ENCODE measurements at regions not wholly inside any gene's neighbourhood (a gene's known extent, or its start where the extent isn't known, plus 50 kb on each side); places are given as distances from the start of the nearest gene placed in this dataset.

DNA sequence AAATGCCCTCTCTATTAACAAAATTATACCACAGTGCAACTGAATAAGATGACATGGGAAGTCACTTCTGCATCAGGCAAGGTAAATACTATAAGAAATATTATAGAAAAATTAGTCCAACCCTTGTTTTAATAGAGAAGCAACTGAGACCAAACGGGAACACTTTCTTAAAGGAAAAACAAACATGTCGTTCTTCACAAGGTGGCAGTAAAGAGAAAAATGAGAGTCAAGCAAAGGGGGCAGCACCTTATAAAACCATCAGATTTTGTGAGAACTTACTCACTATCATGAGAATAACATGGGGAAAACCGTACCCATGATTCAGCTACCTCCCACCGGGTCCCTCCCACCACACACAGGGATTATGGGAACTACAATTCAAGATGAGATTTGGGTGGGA, 481.7 kb upstream of the CRIM1 start:
- intact Hi-C loops (cut with micrococcal nuclease), result loop anchor here (5.0 kb wide), 2 partner anchors 448 to 913 kb away; no protein-coding TSS in a partner anchor
- Histone ChIP-seq H3K4me3 (ENCODE audit: low read length) (no peak overlapping the region), H3K79me2 (ENCODE audit: low read length) (no peaks in the 10 kb centered on the region), H3K9me3 (ENCODE audit: low read length) (no peaks in the 10 kb centered on the region), H3K27me3 (ENCODE audit: low read length) (peaks cover 7% of the 10 kb centered on the region; the same call in 1 of the 2 replicates), H3K4me1 (ENCODE audit: insufficient read depth, low read length) (no peaks in the 10 kb centered on the region), H3K9ac (ENCODE audit: low read length) (no peak overlapping the region), H3F3A (ENCODE audit: low read length, unreplicated experiment) (no peaks in the 10 kb centered on the region), H3K27ac (ENCODE audit: low read length) (no peak overlapping the region), H3K36me3 (ENCODE audit: low read depth, low read length) (no peaks in the 10 kb centered on the region), H3K4me2 (ENCODE audit: low read length) (no peak overlapping the region), H3K9me2 (replicated peaks; ENCODE audit: low read length) (no peaks in the 10 kb centered on the region), H2AFZ (ENCODE audit: low read length) (no peak overlapping the region), H4K20me1 (ENCODE audit: low read length) (no peaks in the 10 kb centered on the region)
- BruUV-seq (replicated peaks), result no TSS peak
- CTCF ChIA-PET, result no interaction called here
- TF ChIP-seq, protein P1, sequence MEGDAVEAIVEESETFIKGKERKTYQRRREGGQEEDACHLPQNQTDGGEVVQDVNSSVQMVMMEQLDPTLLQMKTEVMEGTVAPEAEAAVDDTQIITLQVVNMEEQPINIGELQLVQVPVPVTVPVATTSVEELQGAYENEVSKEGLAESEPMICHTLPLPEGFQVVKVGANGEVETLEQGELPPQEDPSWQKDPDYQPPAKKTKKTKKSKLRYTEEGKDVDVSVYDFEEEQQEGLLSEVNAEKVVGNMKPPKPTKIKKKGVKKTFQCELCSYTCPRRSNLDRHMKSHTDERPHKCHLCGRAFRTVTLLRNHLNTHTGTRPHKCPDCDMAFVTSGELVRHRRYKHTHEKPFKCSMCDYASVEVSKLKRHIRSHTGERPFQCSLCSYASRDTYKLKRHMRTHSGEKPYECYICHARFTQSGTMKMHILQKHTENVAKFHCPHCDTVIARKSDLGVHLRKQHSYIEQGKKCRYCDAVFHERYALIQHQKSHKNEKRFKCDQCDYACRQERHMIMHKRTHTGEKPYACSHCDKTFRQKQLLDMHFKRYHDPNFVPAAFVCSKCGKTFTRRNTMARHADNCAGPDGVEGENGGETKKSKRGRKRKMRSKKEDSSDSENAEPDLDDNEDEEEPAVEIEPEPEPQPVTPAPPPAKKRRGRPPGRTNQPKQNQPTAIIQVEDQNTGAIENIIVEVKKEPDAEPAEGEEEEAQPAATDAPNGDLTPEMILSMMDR (conservative IDR thresholded peaks at IDR 0.05; ENCODE audit: low read depth, low read length), result peak; percentile 36; the same call in 1 of the 2 replicates
- TF ChIP-seq EZH2phosphoT487 (IDR thresholded peaks at IDR 0.05; ENCODE audit: borderline replicate concordance, low read length), result no peak
- no peak for TF ChIP-seq EZH2 (IDR thresholded peaks at IDR 0.05; ENCODE audit: low read length, unreplicated experiment)
- POLR2A ChIA-PET (ENCODE audit: unreplicated experiment), result no interaction called here
- no peak for ATAC-seq
- peak; percentile 12 for DNase-seq

DNA sequence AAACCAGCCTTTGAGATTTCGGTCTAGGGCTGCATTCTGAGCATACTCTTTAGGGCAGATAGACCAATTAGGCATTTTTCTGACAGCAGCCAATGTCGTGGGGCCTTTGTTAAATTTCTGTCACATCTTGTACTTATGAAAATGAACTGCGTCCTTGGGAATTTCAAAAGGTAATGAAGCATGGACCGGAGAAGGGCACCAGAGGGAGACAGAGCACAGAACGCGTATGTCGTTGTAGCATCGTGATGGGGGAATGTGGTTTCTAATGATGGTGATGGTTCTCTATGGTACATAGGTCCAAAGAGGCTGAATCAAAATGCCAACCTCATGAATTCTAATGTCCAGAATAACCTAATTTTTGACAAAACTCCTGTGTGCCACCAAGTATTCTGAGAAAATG, 483.9 kb upstream of the CRIM1 start:
- Histone ChIP-seq H3K27ac (ENCODE audit: low read length) (no peak overlapping the region), H3K27me3 (ENCODE audit: low read length) (no peaks in the 10 kb centered on the region), H3K4me1 (ENCODE audit: insufficient read depth, low read length) (no peaks in the 10 kb centered on the region), H3F3A (ENCODE audit: low read length, unreplicated experiment) (no peaks in the 10 kb centered on the region), H3K4me3 (ENCODE audit: low read length) (no peak overlapping the region), H3K9me3 (ENCODE audit: low read length) (no peaks in the 10 kb centered on the region), H4K20me1 (ENCODE audit: low read length) (no peaks in the 10 kb centered on the region), H3K9ac (ENCODE audit: low read length) (no peak overlapping the region), H2AFZ (ENCODE audit: low read length) (no peak overlapping the region; the same call in 1 of the 2 replicates), H3K36me3 (ENCODE audit: low read depth, low read length) (no peaks in the 10 kb centered on the region), H3K9me2 (replicated peaks; ENCODE audit: low read length) (no peaks in the 10 kb centered on the region), H3K4me2 (ENCODE audit: low read length) (no peak overlapping the region), H3K79me2 (ENCODE audit: low read length) (no peaks in the 10 kb centered on the region)
- CTCF ChIA-PET, result interaction anchor here (0.6 kb wide), 1 partner anchor 440 kb away, joined by 3 read pairs; no protein-coding TSS in a partner anchor
- peak; percentile 61 for DNase-seq
- peak; percentile 60; the same call in 1 of the 2 replicates for ATAC-seq
- BruUV-seq (replicated peaks), result no TSS peak
- POLR2A ChIA-PET (ENCODE audit: unreplicated experiment), result no interaction called here
- TF ChIP-seq EZH2phosphoT487 (IDR thresholded peaks at IDR 0.05; ENCODE audit: borderline replicate concordance, low read length) (no peak), EZH2 (IDR thresholded peaks at IDR 0.05; ENCODE audit: low read length, unreplicated experiment) (no peak)
- TF ChIP-seq, protein P1 (conservative IDR thresholded peaks at IDR 0.05; ENCODE audit: low read depth, low read length), result peak; percentile 65
- intact Hi-C loops (cut with micrococcal nuclease), result loop anchor here (5.0 kb wide), 2 partner anchors 451 to 916 kb away; no protein-coding TSS in a partner anchor

DNA sequence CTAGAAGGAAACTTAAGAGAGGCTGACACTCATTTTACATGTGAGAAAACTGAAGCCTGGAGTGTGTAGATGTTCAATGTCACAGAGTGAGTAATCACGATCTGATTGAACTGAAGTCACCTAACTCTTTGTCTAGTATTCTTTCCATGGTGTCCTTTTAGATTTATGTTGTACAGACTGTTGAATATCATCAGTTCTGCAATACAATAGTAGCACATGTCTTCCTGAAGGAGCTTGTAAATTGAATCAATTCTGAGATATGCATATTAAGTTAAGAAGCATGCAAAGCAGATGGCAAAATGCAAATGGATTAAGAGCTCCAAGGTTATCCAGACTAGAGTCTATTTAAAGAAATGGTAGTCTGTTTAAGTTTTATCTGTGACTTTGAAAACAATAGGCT, 484.9 kb upstream of the CRIM1 start:
- CTCF ChIA-PET, result no interaction called here
- TF ChIP-seq, protein P1 (conservative IDR thresholded peaks at IDR 0.05; ENCODE audit: low read depth, low read length), result no peak
- no peak for TF ChIP-seq EZH2 (IDR thresholded peaks at IDR 0.05; ENCODE audit: low read length, unreplicated experiment)
- Histone ChIP-seq H3K9me2 (replicated peaks; ENCODE audit: low read length) (no peaks in the 10 kb centered on the region), H4K20me1 (ENCODE audit: low read length) (no peaks in the 10 kb centered on the region), H3K9ac (ENCODE audit: low read length) (no peak overlapping the region), H3K27me3 (ENCODE audit: low read length) (no peaks in the 10 kb centered on the region), H3K27ac (ENCODE audit: low read length) (no peak overlapping the region), H3K79me2 (ENCODE audit: low read length) (no peaks in the 10 kb centered on the region), H3K4me3 (ENCODE audit: low read length) (no peak overlapping the region), H3F3A (ENCODE audit: low read length, unreplicated experiment) (no peaks in the 10 kb centered on the region), H2AFZ (ENCODE audit: low read length) (no peak overlapping the region), H3K36me3 (ENCODE audit: low read depth, low read length) (no peaks in the 10 kb centered on the region), H3K4me1 (ENCODE audit: insufficient read depth, low read length) (no peaks in the 10 kb centered on the region), H3K4me2 (ENCODE audit: low read length) (no peak overlapping the region), H3K9me3 (ENCODE audit: low read length) (no peaks in the 10 kb centered on the region)
- intact Hi-C loops (cut with micrococcal nuclease), result loop anchor here (5.0 kb wide), 2 partner anchors 452 to 917 kb away; no protein-coding TSS in a partner anchor
- no peak for DNase-seq
- POLR2A ChIA-PET (ENCODE audit: unreplicated experiment), result no interaction called here
- no peak for ATAC-seq
- BruUV-seq (replicated peaks), result no TSS peak
